SH-SY5Y (cell line): ENCODE measurements at regions not wholly inside any gene's neighbourhood (a gene's known extent, or its start where the extent isn't known, plus 50 kb on each side); places are given as distances from the start of the nearest gene placed in this dataset.

Source experiments
- GATA2 ChIP-seq: IDR thresholded peaks from 2 replicates; pipeline ENCODE4 v1.6.1; 2011; ENCODE audit warnings: mild to moderate bottlenecking, low read depth, low read length
- GATA3 ChIP-seq: IDR thresholded peaks from 2 replicates; pipeline ENCODE4 v1.6.1; 2011; ENCODE audit warnings: low read depth, mild to moderate bottlenecking, low read length, moderate library complexity

DNA sequence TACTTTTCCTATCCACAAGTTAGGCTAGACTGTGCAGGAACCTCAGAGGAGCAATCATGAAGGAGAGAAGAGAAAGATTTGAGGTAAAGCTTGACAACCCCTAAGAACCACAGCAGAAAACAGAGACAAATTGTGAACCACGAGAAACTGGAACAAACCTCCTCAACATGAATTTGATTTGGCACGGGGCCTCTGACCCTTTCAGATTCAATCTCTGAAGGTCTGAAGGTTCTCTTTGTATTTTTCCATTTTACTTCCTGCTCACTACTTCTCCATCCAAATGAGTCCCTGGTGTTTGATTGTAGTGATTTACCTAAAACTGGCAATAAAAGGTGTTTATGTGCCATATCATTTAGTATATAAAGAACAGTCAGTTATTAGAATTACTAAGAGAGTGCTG, 126.1 kb upstream of the STXBP5 start:
- TF ChIP-seq GATA2 (no peak), GATA3 (no peak)
